ENCODE measurements at regions not wholly inside any gene's neighbourhood (a gene's known extent, or its start where the extent isn't known, plus 50 kb on each side); places are given as distances from the start of the nearest gene placed in this dataset.
"Not testable (repeated sequence)": the region's sequence is repeated elsewhere in the genome, so short reads cannot be mapped to it uniquely, and the experiment has no call there.

- not testable (repeated sequence) for ATAC-seq
These were observed 134.7 kb downstream of the ARHGAP11B start for GRCh38 chr15:30760633-30761032.

- not testable (repeated sequence) for ATAC-seq
These were observed 135.4 kb downstream of the ARHGAP11B start for GRCh38 chr15:30761365-30761764.

GRCh38 chr15:30769390-30770124, 134.2 kb upstream of the FAN1 start:
- ATAC-seq = not testable (repeated sequence)

GRCh38 chr15:30770759-30771158, 133.0 kb upstream of the FAN1 start:
- TF ChIP-seq ZFP30 (CRISPR knock-in tag; IDR thresholded peaks at IDR 0.05) (no peak), PATZ1 (CRISPR knock-in tag; IDR thresholded peaks at IDR 0.05; ENCODE audit: borderline replicate concordance) (no peak), TOX (CRISPR knock-in tag; IDR thresholded peaks at IDR 0.05; ENCODE audit: borderline replicate concordance) (no peak), ZNF565 (CRISPR knock-in tag; conservative IDR thresholded peaks at IDR 0.05; ENCODE audit: low read depth) (no peak), ZNF8 (CRISPR knock-in tag; IDR thresholded peaks at IDR 0.05) (no peak), SNAI2 (CRISPR knock-in tag; IDR thresholded peaks at IDR 0.05) (no peak), CREB5 (CRISPR knock-in tag; IDR thresholded peaks at IDR 0.05; ENCODE audit: low read depth) (no peak), ZNF70 (CRISPR knock-in tag; IDR thresholded peaks at IDR 0.05) (no peak), CSRNP3 (CRISPR knock-in tag; IDR thresholded peaks at IDR 0.05) (no peak), POU6F1 (CRISPR knock-in tag; IDR thresholded peaks at IDR 0.05; ENCODE audit: borderline replicate concordance, low read depth) (no peak), BACH2 (CRISPR knock-in tag; IDR thresholded peaks at IDR 0.05; ENCODE audit: borderline replicate concordance) (no peak), CSDC2 (CRISPR knock-in tag; IDR thresholded peaks at IDR 0.05) (no peak)
- no peak for ATAC-seq

GRCh38 chr15:30783019-30783418, 120.7 kb upstream of the FAN1 start:
- ATAC-seq = no peak
- TF ChIP-seq ZNF565 (CRISPR knock-in tag; conservative IDR thresholded peaks at IDR 0.05; ENCODE audit: low read depth) (no peak), PPARA (CRISPR knock-in tag; IDR thresholded peaks at IDR 0.05; ENCODE audit: borderline replicate concordance) (no peak), ZNF8 (CRISPR knock-in tag; IDR thresholded peaks at IDR 0.05) (no peak), TOX (CRISPR knock-in tag; IDR thresholded peaks at IDR 0.05; ENCODE audit: borderline replicate concordance) (no peak), ESRRG (CRISPR knock-in tag; IDR thresholded peaks at IDR 0.05) (no peak), CSDC2 (CRISPR knock-in tag; IDR thresholded peaks at IDR 0.05) (no peak), SNAI2 (CRISPR knock-in tag; IDR thresholded peaks at IDR 0.05) (no peak), POU6F1 (CRISPR knock-in tag; IDR thresholded peaks at IDR 0.05; ENCODE audit: borderline replicate concordance, low read depth) (no peak), OSR1 (CRISPR knock-in tag; IDR thresholded peaks at IDR 0.05) (no peak), ARNTL (CRISPR knock-in tag; IDR thresholded peaks at IDR 0.05; ENCODE audit: borderline replicate concordance, low read depth) (no peak), ISL1 (CRISPR knock-in tag; IDR thresholded peaks at IDR 0.05) (no peak), TSHZ2 (CRISPR knock-in tag; IDR thresholded peaks at IDR 0.05) (no peak), GLIS3 (CRISPR knock-in tag; IDR thresholded peaks at IDR 0.05) (no peak), CSRNP3 (CRISPR knock-in tag; IDR thresholded peaks at IDR 0.05) (no peak), BACH2 (CRISPR knock-in tag; IDR thresholded peaks at IDR 0.05; ENCODE audit: borderline replicate concordance) (no peak)
